Keratinocyte (primary cell): ENCODE measurements at regions not wholly inside any gene's neighbourhood (a gene's known extent, or its start where the extent isn't known, plus 50 kb on each side); places are given as distances from the start of the nearest gene placed in this dataset.

ENCODE experiments used
- DNase-seq: peaks from one replicate; pipeline ENCODE4 v3.0.0-alpha.2; 2011; ENCODE audit warnings: low read depth, missing footprints, low spot score
- FAIRE-seq: peaks from 2 replicates; lab custom pipeline; 2011; peaks lifted over from hg19 to GRCh38; lab: Jason Lieb, UNC
- H2AFZ ChIP-seq: 2 replicates; pipeline ENCODE4 v1.6.0; 2012; ENCODE audit warnings: low read length, control low read depth, inconsistent platforms; ENCODE audit not compliant: control insufficient read depth
- H3K27ac ChIP-seq: 2 replicates; pipeline ENCODE4 v1.5.1; 2011; ENCODE audit warnings: low read length; ENCODE audit not compliant: control insufficient read depth, insufficient read depth
- H3K27me3 ChIP-seq: 3 replicates; pipeline ENCODE4 v1.6.0; 2011; ENCODE audit warnings: low read length; ENCODE audit not compliant: control insufficient read depth, insufficient read depth; ENCODE audit errors: extremely low read depth
- H3K36me3 ChIP-seq, 2 experiments: 2 replicates in 1 of 2; 3 replicates in 1 of 2; pipeline ENCODE4 v1.5.1; 2011; ENCODE audit warnings: low read length in 2 of 2, mild to moderate bottlenecking in 1 of 2; ENCODE audit not compliant: control insufficient read depth in 2 of 2, insufficient read depth in 2 of 2; ENCODE audit errors: extremely low read depth in 1 of 2
- H3K4me1 ChIP-seq: 3 replicates; pipeline ENCODE4 v1.5.1; 2011; ENCODE audit warnings: low read length; ENCODE audit not compliant: control insufficient read depth, insufficient read depth; ENCODE audit errors: extremely low read depth
- H3K4me2 ChIP-seq: 3 replicates; pipeline ENCODE4 v1.6.0; 2011; ENCODE audit warnings: low read depth, low read length; ENCODE audit not compliant: control insufficient read depth, insufficient read depth; ENCODE audit errors: extremely low read depth
- H3K4me3 ChIP-seq, 3 experiments: fragments of 200-600 bp in 1 of 3; sonication (generic) in 1 of 3; 2 replicates in 2 of 3; 3 replicates in 1 of 3; pipeline ENCODE4 v1.5.1; 2011 to 2016; ENCODE audit warnings: low read length in 3 of 3, mild to moderate bottlenecking in 3 of 3, control low read depth in 2 of 3, inconsistent platforms in 1 of 3, low read depth in 1 of 3, mixed read lengths in 1 of 3, mixed run types in 1 of 3, moderate library complexity in 1 of 3; ENCODE audit not compliant: control insufficient read depth in 2 of 3, insufficient read depth in 2 of 3; ENCODE audit errors: extremely low read depth in 1 of 3
- H3K79me2 ChIP-seq: 2 replicates; pipeline ENCODE4 v1.6.0; 2012; ENCODE audit warnings: low read length; ENCODE audit not compliant: control insufficient read depth, insufficient read depth
- H3K9ac ChIP-seq: 3 replicates; pipeline ENCODE4 v1.6.0; 2011; ENCODE audit warnings: low read length; ENCODE audit not compliant: control insufficient read depth, insufficient read depth; ENCODE audit errors: extremely low read depth
- H3K9me1 ChIP-seq: 3 replicates; pipeline ENCODE4 v1.6.0; 2011; ENCODE audit warnings: low read length; ENCODE audit not compliant: control insufficient read depth, insufficient read depth; ENCODE audit errors: extremely low read depth
- H3K9me3 ChIP-seq: 2 replicates; pipeline ENCODE4 v1.5.1; 2012; ENCODE audit warnings: low read depth, low read length; ENCODE audit not compliant: control insufficient read depth
- H4K20me1 ChIP-seq: 3 replicates; pipeline ENCODE4 v1.6.0; 2011; ENCODE audit warnings: low read length; ENCODE audit not compliant: control insufficient read depth, insufficient read depth; ENCODE audit errors: extremely low read depth
- CTCF ChIP-seq, 3 experiments: IDR thresholded peaks in 1 of 3; conservative IDR thresholded peaks in 1 of 3; optimal IDR thresholded peaks in 1 of 3; 2 replicates in 2 of 3; 3 replicates in 1 of 3; pipeline versions ENCODE3 to v1.5.1; 2011; ENCODE audit warnings: low read length in 3 of 3, mild to moderate bottlenecking in 3 of 3, moderate library complexity in 2 of 3, control low read depth in 1 of 3, inconsistent platforms in 1 of 3; ENCODE audit not compliant: insufficient read depth in 2 of 3; ENCODE audit errors: extremely low read depth in 1 of 3
- EZH2 ChIP-seq: IDR thresholded peaks from one replicate; pipeline ENCODE4 v1.6.1; 2012; ENCODE audit warnings: inconsistent platforms, mild to moderate bottlenecking, low read length, moderate library complexity
- dilution Hi-C: fragments of 300-500 bp; cut with MboI; formaldehyde crosslinking; loops from one replicate; pipeline ENCODE4 v1.7.0; 2020; ENCODE audit warnings: low sequenced_read_pairs; ENCODE audit not compliant: extremely low pct_ligation_motif_present

- no peaks in the 10 kb centered on the region for H3K9me3 ChIP-seq
- H3K79me2 ChIP-seq: no peaks in the 10 kb centered on the region
- no peak overlapping the region for H3K4me3 ChIP-seq
- H3K27ac ChIP-seq: no peak overlapping the region
- no peak for FAIRE-seq
- TF ChIP-seq CTCF (optimal IDR thresholded peaks at IDR 0.05 in 1 of 3, IDR thresholded peaks at IDR 0.05 in 1 of 3, conservative IDR thresholded peaks at IDR 0.05 in 1 of 3; ENCODE audit: extremely low read depth in 1 of 3, insufficient read depth in 2 of 3, low read length in 3 of 3) (no peak), EZH2 (no peak)
- no peak for DNase-seq
- peaks cover 8% of the 10 kb centered on the region for H3K4me1 ChIP-seq
- H3K9me1 ChIP-seq: no peaks in the 10 kb centered on the region
- H3K4me2 ChIP-seq: no peak overlapping the region
- no peaks in the 10 kb centered on the region for H3K36me3 ChIP-seq
- no peaks in the 10 kb centered on the region for H4K20me1 ChIP-seq
- no peak overlapping the region for H3K9ac ChIP-seq
- dilution Hi-C loops: no loop called here
- no peak overlapping the region for H2AFZ ChIP-seq
- H3K27me3 ChIP-seq: no peaks in the 10 kb centered on the region
Observed at GRCh38 chr20:40464731-40465208, 224.3 kb downstream of the MAFB start.

DNA sequence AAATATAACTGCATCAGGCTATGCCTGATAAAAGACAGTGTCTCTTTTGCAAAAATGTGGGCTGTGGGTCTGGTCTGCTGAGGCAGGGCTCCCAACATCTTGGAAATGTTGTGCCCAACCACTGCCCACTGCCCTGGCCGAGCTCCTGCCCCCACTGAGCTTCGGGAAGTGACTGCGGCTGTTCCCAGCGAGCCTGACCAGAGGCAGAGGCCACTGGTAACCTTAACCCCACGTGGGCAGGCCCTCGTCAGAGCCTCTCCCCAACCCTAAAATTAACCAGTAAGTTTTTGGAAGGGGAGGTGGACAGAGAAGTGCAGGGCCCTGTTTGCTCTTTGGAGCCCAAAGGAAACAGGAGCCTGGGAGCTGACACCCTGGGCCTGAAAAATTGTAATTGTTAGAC lies 225.9 kb downstream of the MAFB start:
- Histone ChIP-seq H3K79me2 (no peaks in the 10 kb centered on the region), H3K9me3 (no peaks in the 10 kb centered on the region), H4K20me1 (no peaks in the 10 kb centered on the region), H3K4me1 (peaks cover 8% of the 10 kb centered on the region), H3K9ac (peak overlapping the region; percentile 6), H3K36me3 (no peaks in the 10 kb centered on the region), H3K27ac (no peak overlapping the region), H3K9me1 (no peaks in the 10 kb centered on the region), H3K4me3 (no peak overlapping the region), H2AFZ (peak overlapping the region; percentile 74), H3K27me3 (no peaks in the 10 kb centered on the region), H3K4me2 (no peak overlapping the region)
- dilution Hi-C loops: no loop called here
- FAIRE-seq (no peak), DNase-seq (no peak)
- TF ChIP-seq CTCF (optimal IDR thresholded peaks at IDR 0.05 in 1 of 3, IDR thresholded peaks at IDR 0.05 in 1 of 3, conservative IDR thresholded peaks at IDR 0.05 in 1 of 3; ENCODE audit: extremely low read depth in 1 of 3, insufficient read depth in 2 of 3, low read length in 3 of 3): no peak
